ENCODE measurements at regions not wholly inside any gene's neighbourhood (a gene's known extent, or its start where the extent isn't known, plus 50 kb on each side); places are given as distances from the start of the nearest gene placed in this dataset.
A peak's percentile ranks its signal among the peaks of the same experiment; 100 is the strongest.
"Not testable (repeated sequence)": the region's sequence is repeated elsewhere in the genome, so short reads cannot be mapped to it uniquely, and the experiment has no call there.

- DNase-seq (ENCODE audit: low read depth, low spot score), result peak; percentile 73
These were observed 101.9 kb upstream of the SLC7A11 start for GRCh38 chr4:138344054-138344453.

GRCh38 chr4:138341739-138342415 is 99.7 kb upstream of the SLC7A11 start:
- no peak overlapping the region for H3K4me3 ChIP-seq (ENCODE audit: low read length)
- peak; percentile 77 for DNase-seq (ENCODE audit: low read depth, low spot score)

More at GRCh38 chr4:138344054-138344453, 101.9 kb upstream of the SLC7A11 start:
- no peak overlapping the region for H3K4me3 ChIP-seq (ENCODE audit: low read length)

DNA sequence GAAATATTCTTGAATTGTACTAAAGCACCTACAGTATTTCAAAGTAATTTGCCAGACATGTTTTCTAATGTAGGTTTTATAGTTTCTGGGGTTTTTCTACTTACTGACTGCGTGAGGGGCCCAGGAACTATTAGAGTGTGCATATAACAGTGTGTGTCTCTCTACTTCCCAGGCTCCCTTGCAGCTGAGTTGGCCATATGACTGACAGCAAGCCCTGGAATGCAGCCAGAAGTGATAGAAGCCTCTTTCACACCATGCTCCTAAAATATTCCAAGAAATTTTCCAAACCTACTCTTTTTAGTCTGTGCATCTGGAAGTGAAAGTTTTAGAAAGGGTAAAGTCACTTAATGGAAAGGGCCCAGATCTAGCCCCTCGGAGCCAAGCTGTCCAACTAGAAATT is 96.7 kb upstream of the SLC7A11 start:
- H3K4me3 ChIP-seq (ENCODE audit: low read length), result no peak overlapping the region

DNA sequence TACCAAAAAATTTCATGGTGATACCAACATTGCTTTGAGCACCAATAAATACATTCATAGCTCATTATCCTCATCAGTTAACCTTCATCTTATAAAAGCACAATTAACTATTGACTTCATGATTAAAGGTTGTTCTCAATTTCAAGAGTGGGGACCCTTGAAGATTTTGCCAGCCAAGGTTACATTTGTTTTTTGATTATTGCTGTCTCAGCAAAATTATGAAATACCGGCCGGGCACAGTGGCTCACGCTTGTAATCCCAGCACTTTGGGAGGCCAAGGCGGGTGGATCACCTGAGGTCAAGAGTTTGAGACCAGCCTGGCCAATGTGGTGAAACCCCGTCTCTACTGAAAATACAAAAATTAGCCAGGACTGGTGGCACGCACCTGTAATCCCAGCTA is 96.1 kb upstream of the SLC7A11 start:
- H3K4me3 ChIP-seq (ENCODE audit: low read length); DNase-seq (ENCODE audit: low read depth, low spot score): not testable (repeated sequence)

More for the DNA sequence above, 96.7 kb upstream of the SLC7A11 start:
- no peak for DNase-seq (ENCODE audit: low read depth, low spot score)

- no peak overlapping the region for H3K4me3 ChIP-seq (ENCODE audit: low read length)
- no peak for DNase-seq (ENCODE audit: low read depth, low spot score)
These were observed 92.3 kb upstream of the SLC7A11 start for GRCh38 chr4:138334346-138335016.

DNA sequence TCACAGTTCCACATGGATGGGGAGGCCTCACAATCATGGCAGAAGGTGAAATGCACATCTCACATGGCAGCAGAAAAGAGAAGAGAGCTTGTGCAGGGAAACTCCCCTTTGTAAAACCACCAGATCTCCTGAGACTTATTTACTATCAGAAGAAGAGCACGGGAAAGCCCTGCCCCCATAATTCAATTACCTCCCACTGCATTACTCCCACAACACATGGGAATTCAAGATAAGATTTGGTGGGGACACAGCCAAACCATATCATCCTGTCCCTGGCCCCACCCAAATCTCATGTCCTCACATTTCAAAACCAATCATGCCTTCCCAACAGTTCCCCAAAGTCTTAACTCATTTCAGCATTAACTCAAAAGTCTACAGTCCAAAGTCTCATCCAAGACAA is 90.3 kb upstream of the SLC7A11 start:
- not testable (repeated sequence) for H3K4me3 ChIP-seq (ENCODE audit: low read length); DNase-seq (ENCODE audit: low read depth, low spot score)

- no peak overlapping the region for H3K4me3 ChIP-seq (ENCODE audit: low read length)
- no peak for DNase-seq (ENCODE audit: low read depth, low spot score)
These were observed 88.4 kb upstream of the SLC7A11 start for GRCh38 chr4:138330531-138330930.

DNA sequence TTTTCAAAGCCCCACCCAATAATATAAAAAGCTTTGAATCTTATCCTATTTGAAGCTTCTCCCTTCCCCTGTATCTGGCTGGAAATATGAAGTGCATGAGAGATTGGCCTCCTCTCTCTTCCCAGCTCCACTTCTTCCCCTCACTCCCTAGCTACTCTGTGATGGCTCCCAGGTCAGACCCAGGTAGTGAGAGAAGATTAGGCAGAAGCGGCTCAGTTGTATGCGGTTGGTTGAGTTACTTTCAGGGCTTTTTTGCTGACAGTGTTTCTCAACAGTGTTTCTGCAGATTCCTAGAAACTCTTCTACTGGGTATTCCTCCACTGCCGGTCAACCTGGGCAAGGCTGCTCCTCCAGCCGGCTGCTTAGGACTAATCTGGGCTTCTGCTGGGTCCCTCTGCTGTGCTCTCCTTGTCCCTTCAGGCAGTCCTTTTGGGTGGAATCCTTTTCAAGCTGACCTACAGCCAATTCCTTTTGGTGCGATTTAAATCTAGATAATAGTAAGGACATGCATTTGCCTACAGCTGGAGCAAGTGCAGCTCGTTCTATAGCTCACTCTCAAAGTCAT is 87.4 kb upstream of the SLC7A11 start:
- H3K4me3 ChIP-seq (ENCODE audit: low read length), result no peak overlapping the region
- DNase-seq (ENCODE audit: low read depth, low spot score), result no peak

GRCh38 chr4:138327338-138327737 is 85.2 kb upstream of the SLC7A11 start:
- H3K4me3 ChIP-seq (ENCODE audit: low read length), result no peak overlapping the region
- peak; percentile 79 for DNase-seq (ENCODE audit: low read depth, low spot score)

GRCh38 chr4:138320831-138321230 is 78.7 kb upstream of the SLC7A11 start:
- DNase-seq (ENCODE audit: low read depth, low spot score), result no peak
- no peak overlapping the region for H3K4me3 ChIP-seq (ENCODE audit: low read length)

DNA sequence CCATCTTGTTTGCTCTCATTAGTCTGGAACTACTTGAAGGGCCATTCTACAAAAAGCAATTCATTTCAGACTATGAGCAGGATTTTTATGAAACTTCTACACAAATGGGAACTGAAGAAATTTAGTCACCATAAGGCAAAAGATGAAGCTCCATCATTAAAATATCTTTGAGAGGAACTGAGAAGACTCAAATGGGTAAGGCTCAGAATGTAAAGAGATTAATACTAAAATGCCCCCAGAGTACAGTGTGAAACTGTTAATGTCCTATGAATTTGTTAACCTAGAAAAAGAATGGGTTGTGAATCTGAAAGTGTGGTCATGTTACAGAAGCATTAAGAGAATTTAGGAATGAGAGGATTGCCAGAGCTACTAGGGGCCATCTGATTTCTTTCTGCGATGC is 77.9 kb upstream of the SLC7A11 start:
- H3K4me3 ChIP-seq (ENCODE audit: low read length), result no peak overlapping the region
- DNase-seq (ENCODE audit: low read depth, low spot score), result no peak

DNA sequence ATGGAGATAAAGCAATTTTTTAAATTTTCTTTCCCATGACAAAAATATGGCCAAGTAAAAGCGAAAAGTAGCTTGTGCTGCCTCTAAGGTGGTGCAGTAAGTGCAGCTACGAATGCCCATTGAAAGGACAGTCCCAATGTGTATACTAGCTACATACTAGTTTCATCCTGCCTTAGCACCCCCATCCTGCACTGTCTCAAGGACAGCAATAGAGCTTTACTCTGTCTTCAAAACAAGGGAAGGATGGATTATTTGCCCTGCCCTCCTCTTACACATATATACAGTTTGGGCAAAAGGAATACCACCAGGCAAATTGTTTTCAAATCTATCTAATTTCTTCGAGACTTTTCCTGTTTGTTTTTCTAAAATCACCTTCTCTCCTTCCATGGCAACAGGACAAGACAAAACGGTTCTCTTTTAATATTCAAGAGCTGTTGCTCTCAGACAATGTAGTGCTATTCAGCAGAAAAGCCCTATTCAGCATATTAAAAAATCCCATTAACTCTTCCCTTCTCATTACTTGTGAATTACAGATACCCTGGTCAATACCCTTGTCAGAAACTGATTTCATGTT is 75.1 kb upstream of the SLC7A11 start:
- H3K4me3 ChIP-seq (ENCODE audit: low read length), result no peak overlapping the region
- DNase-seq (ENCODE audit: low read depth, low spot score), result no peak

- no peak overlapping the region for H3K4me3 ChIP-seq (ENCODE audit: low read length)
- DNase-seq (ENCODE audit: low read depth, low spot score), result no peak
These were observed 70.4 kb upstream of the SLC7A11 start for GRCh38 chr4:138312536-138312911.

DNA sequence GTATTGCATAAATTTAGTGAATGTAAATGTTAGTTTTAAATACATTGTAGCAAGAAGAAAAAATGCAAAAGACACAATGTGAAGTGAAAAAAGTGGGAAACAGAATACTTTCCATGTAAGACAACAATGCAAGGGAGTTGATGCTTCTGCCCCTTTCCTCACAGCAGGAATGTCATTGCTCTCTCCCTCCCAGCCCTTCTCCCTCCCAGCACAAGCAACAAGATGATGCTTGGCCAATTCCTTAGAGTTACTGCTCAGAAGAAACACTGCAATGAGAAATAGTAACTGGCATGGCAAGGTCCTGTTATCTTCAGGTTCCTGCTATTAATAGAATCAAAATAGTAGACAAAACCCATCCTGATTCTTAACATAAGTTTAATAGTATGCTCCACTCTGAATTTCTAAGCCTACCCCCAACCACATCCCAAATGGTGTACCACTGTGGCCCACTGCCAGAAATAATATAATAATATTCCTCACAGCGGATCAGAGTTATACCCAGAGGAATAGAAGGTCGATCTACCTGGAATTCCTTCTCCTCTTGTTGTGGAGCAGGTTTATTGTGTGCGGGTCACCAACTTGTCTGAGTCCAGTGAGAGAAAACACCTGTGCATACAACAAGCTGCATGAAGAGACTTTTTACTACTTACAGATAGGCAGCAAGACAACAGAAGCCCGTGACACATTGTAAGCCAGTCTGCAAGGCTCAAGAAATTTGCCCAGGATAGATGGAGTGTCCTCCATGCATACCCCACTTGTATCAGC is 69.8 kb upstream of the SLC7A11 start:
- DNase-seq (ENCODE audit: low read depth, low spot score), result no peak
- no peak overlapping the region for H3K4me3 ChIP-seq (ENCODE audit: low read length)

GRCh38 chr4:138310991-138311390 is 68.8 kb upstream of the SLC7A11 start:
- no peak for DNase-seq (ENCODE audit: low read depth, low spot score)
- no peak overlapping the region for H3K4me3 ChIP-seq (ENCODE audit: low read length)

DNA sequence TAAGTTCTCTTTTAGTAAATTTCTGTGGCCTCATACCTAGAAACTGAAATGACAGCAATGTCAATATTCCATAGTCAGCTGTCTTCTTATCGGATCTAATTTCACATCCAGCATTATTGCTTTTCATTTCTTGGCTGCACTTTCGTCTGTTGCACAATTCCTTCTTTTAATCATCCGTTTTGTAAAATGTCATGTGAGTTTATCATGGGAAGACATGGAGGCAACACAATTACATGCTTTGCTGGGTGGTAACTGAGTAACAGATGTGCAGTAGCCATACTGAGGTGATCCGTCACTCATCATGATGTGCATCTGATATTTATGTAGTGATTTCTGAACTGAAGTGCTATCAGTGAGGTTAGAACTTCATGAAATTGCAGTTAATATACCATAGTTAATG is 68.3 kb upstream of the SLC7A11 start:
- DNase-seq (ENCODE audit: low read depth, low spot score), result no peak
- H3K4me3 ChIP-seq (ENCODE audit: low read length), result no peak overlapping the region

- no peak for DNase-seq (ENCODE audit: low read depth, low spot score)
- H3K4me3 ChIP-seq (ENCODE audit: low read length), result no peak overlapping the region
These were observed 66.2 kb upstream of the SLC7A11 start for GRCh38 chr4:138308356-138308755.

DNA sequence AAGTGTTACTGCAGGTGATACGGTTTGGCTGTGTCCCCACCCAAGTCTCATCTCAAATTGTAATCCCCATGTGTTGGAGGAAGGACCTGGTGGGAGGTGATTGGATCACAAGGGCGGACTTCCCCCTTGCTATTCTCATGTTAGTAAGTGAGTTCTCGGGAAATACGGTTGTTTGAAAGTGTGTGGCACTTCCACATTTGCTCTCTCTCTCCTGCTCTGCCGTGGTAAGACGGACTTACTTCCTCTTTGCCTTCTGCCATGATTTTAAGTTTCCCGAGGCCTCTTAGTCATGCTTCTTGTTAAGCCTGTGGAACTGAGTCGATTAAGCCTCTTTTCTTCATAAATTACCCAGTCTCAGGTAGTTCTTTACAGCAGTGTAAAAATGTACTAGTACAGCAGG is 65.2 kb upstream of the SLC7A11 start:
- H3K4me3 ChIP-seq (ENCODE audit: low read length), result no peak overlapping the region
- no peak for DNase-seq (ENCODE audit: low read depth, low spot score)

- no peak for DNase-seq (ENCODE audit: low read depth, low spot score)
- H3K4me3 ChIP-seq (ENCODE audit: low read length), result no peak overlapping the region
These were observed 62.9 kb upstream of the SLC7A11 start for GRCh38 chr4:138305050-138305449.

DNA sequence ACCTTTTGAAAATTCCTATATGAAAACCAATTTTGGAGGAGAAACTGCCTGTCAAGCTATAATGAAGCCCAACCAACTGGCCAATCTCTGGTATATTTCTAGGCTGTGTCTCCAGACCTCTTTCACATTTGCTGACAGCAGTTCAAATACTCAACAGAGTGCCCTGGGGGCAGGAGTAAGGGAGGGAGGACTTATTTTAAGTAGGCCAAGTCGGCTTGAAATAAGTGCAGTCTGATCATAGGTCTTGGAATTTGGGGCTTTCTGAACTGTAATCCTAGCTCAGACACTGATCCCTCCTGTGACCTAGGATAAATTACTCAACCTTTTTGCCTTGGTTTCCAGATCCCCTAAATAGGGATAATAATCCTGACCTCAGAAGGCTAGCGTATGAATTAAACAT is 59.4 kb upstream of the SLC7A11 start:
- no peak for DNase-seq (ENCODE audit: low read depth, low spot score)
- H3K4me3 ChIP-seq (ENCODE audit: low read length), result no peak overlapping the region

Data from Jurkat, Clone E6-1 (cell line).